ENCODE measurements at regions not wholly inside any gene's neighbourhood (a gene's known extent, or its start where the extent isn't known, plus 50 kb on each side); places are given as distances from the start of the nearest gene placed in this dataset.

- Histone ChIP-seq H3K4me1 (no peaks in the 10 kb centered on the region), H3K9me3 (no peaks in the 10 kb centered on the region), H3K4me3 (no peak overlapping the region), H3K27ac (no peak overlapping the region), H3K36me3 (no peaks in the 10 kb centered on the region), H3K27me3 (no peaks in the 10 kb centered on the region)
- no peak for ATAC-seq
- WGBS, 4 donors, result 75 to 82% (median 80%) methylated on average over 2 of the region's 2 CpGs
- DNase-seq, result no peak
- TF ChIP-seq POLR2A (IDR thresholded peaks at IDR 0.05), result no peak
- TF ChIP-seq CTCF (IDR thresholded peaks at IDR 0.05), result no peak
- intact Hi-C loops (cut with DNase I), result no loop called here
Observed at GRCh38 chr2:188047735-188048134, 243.9 kb upstream of the GULP1 start.

- no peaks in the 10 kb centered on the region for H3K27me3 ChIP-seq
- no peak overlapping the region for H3K27ac ChIP-seq
- no peak for DNase-seq
- H3K36me3 ChIP-seq, result no peaks in the 10 kb centered on the region
- H3K4me3 ChIP-seq, result no peak overlapping the region
- TF ChIP-seq CTCF (IDR thresholded peaks at IDR 0.05) (no peak), POLR2A (IDR thresholded peaks at IDR 0.05) (no peak)
- 81 to 88% (median 85%) methylated on average over 2 of the region's 2 CpGs for WGBS, 4 donors
- intact Hi-C loops (cut with DNase I), result no loop called here
- H3K4me1 ChIP-seq, result no peaks in the 10 kb centered on the region
- H3K9me3 ChIP-seq, result no peaks in the 10 kb centered on the region
- no peak for ATAC-seq
Observed at GRCh38 chr2:188050726-188051125, 240.9 kb upstream of the GULP1 start.

DNA sequence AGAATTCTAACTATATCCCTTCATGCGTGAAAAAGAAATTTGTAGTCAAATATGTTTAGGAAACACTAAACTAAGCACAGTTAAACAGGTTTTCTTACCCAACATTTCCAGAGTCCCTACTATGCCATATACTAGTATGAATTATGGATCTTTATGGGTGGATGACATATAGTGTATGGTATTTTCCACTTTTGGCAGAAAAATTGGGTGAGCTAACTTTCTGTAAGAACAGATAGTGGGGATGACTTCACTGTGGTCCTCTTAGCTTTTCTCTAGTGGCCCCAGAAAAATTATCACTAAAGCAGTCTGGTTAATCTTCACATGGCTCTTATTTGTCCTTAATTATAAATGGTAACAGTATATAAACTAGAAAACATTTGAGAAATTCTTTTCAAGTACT is 240.0 kb upstream of the GULP1 start:
- H3K27me3 ChIP-seq, result no peaks in the 10 kb centered on the region
- H3K27ac ChIP-seq, result no peak overlapping the region
- no peaks in the 10 kb centered on the region for H3K36me3 ChIP-seq
- H3K4me1 ChIP-seq, result no peaks in the 10 kb centered on the region
- whole genome bisulfite sequencing, 4 donors, result 94 to 98% (median 97%) methylated on average over 1 of the region's 1 CpG
- no peak overlapping the region for H3K4me3 ChIP-seq
- ATAC-seq (no peak), DNase-seq (no peak)
- TF ChIP-seq CTCF (IDR thresholded peaks at IDR 0.05), result no peak
- TF ChIP-seq POLR2A (IDR thresholded peaks at IDR 0.05), result no peak
- intact Hi-C loops (cut with DNase I), result no loop called here
- H3K9me3 ChIP-seq, result no peaks in the 10 kb centered on the region

DNA sequence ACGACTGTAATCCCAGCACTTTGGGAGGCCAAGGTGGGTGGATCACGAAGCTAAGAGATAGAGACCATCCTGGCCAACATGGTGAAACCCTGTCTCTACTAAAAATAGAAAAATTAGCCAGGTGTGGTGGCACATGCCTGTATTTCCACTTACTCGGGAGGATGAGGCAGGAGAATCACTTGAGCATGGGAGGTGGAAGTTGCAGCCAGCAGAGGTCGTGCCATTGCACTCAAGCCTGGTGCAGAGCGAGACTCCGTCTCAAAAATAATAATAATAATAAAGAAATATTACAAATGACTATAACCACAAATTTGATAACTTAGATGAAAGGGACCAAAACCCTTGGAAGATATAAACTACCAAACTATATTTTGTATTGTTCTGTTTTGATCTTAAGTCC is 226.3 kb upstream of the GULP1 start:
- ATAC-seq (no peak), DNase-seq (no peak)
- WGBS, 4 donors, result 86 to 90% (median 87%) methylated on average over 6 of the region's 6 CpGs
- H3K4me3 ChIP-seq, result no peak overlapping the region
- peaks cover 0 to 4% (median 0%) of the 10 kb centered on the region in 12 donors for H3K9me3 ChIP-seq
- no peaks in the 10 kb centered on the region for H3K36me3 ChIP-seq
- intact Hi-C loops (cut with DNase I), result no loop called here
- TF ChIP-seq CTCF (IDR thresholded peaks at IDR 0.05), result no peak
- no peak for TF ChIP-seq POLR2A (IDR thresholded peaks at IDR 0.05)
- no peaks in the 10 kb centered on the region for H3K27me3 ChIP-seq
- no peaks in the 10 kb centered on the region for H3K4me1 ChIP-seq
- H3K27ac ChIP-seq, result no peak overlapping the region

Data from heart left ventricle (tissue), 16 donors.